Endometrium (tissue), 2 donors: ENCODE measurements at regions not wholly inside any gene's neighbourhood (a gene's known extent, or its start where the extent isn't known, plus 50 kb on each side); places are given as distances from the start of the nearest gene placed in this dataset.

Source experiments
- FAIRE-seq: peaks from 2 replicates; lab custom pipeline; 2012; peaks lifted over from hg19 to GRCh38; lab: Jason Lieb, UNC
- donor health status: control.
- donor health status: control.

- no peak for FAIRE-seq
Measured at GRCh38 chr2:60657673-60658072, 98.4 kb upstream of the PAPOLG start.

DNA sequence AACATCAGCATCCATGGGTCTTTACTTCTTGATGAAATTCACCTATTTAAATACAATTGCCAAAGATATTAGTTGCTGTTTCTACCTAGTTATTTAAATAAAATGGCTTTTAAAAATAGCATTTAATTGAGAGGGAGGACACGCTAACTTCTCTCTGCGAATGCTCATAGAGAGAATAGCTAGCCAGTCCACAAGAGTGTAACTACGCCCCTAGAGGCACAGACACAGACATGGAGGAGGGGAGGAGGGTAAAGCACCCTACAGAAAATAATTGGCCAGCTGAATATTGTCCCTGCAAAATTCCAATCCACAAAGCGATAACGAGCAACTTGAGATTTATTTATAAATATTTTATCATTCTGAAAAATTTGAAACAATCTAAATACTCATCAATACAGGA, 97.0 kb upstream of the PAPOLG start:
- FAIRE-seq: no peak

DNA sequence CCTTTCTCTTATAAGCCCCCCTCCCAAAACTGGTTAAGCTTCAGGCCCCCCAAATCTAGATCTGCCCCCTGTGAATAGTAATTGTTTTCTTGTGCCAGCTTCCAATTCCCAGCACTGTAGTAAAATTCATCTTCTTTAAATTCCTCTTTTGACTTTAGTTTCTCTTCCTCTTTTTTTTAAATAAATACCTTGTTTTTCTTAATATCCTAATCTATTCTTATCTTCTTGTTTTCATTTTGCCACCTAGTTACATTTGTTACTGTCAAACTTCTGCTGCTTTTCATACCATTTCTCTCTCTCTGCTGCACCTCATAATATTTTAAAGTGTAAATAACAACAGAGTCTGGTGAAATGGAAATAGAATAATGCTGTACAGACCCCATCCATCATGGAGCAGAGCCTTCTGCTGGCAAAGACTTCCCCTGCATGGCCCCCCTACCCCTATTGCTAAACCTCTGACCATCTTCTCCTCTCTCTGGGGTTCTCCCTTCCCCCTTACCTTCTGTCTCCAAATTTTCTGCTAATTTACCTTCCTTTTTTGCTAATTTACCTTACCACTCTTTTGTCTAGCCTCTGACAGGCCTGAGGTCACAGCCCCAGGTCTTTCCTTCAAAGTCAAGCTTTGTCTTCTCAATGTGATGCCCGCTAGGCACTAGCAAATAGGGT, 94.9 kb upstream of the PAPOLG start:
- FAIRE-seq: no peak

DNA sequence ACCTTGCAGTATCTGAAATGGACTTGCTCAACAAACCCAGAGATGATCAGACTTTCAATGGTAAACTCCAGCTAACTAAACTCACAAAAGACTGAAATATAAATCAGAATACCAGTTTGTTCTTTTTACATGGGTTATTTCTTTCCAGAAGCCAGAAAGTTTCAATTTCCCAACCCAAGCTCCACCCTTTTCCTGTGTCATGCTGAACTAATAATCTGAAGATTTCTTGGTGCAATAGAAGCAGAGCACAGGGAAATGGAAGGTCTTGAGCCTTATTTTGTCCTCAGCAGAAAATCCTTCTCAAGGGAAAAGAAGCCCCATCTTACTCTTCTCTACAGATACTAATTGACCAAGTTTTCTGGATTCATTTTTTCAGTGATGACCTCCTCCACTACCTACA, 93.3 kb upstream of the PAPOLG start:
- no peak for FAIRE-seq

DNA sequence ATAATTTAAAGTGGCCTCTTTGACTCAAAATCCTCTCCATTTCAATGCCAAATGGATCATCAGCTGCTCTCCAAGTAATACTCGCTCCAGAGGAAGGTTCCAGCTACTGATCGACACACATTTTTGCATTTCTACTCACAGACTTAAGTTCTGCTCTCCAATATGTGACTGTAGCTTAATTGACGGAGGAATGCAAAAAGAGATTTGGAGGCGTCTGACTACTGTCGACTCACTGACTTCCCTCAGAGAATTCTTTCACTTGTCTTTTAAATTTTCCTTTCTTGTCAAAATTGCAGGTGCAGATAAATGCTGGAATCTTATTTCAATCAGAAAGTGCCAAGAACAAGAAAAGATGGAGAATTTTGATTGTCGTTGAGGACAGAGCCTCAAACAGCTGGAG, 84.1 kb upstream of the PAPOLG start:
- no peak for FAIRE-seq

DNA sequence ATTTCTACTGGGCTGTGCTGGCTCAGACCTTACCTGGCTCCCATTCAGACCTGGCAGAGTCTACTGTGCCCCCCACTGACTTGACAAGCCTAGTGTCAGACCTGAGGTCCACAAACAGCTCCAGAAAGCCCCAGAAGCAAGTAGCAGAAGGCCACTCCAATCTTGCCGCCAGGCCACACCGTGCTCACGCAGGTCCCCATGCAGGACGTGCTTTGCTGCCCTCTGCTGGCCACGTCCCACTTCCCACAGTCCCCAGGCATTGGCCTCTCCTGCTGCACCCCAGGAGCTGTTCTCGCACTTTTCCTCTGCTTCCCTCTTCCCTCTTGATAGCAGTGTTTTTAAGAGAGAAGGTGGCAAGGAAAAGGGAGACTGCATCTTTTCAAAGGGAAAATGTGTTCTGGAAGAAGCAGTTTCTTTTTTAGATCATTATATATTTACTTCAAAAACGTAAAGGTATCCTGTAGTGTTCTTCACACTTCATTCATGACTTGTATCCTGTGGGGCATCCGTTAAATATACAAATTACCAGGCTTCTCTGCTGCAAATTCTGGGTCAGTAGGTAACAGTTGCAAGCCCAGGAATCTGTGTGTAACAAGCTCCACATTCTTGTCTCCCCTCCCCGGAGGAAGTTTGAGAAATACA, 81.4 kb upstream of the PAPOLG start:
- FAIRE-seq: no peak

GRCh38 chr2:60675301-60675700, 80.8 kb upstream of the PAPOLG start:
- no peak for FAIRE-seq

- FAIRE-seq: no peak
Measured at GRCh38 chr2:60676706-60677330, 79.2 kb upstream of the PAPOLG start.

DNA sequence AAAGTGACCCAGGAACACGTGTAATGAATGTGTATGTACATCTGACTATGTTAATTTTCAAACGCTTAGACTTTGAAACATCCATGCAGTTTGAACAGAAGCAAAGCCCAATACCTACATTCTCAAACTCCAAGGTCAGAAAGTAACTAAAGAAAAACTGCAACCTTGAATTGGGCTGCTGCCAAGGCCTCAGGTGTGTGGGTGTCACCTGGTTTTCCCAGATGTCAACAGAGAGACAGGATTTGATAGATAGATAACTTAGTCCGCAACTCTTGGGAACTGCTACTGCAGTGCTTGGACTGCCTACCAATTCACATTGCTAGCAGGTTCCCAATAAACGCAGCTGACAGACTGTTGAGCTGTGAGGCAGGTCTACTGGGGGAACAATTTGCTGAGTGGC, 78.7 kb upstream of the PAPOLG start:
- FAIRE-seq: no peak

- FAIRE-seq: no peak
Measured at GRCh38 chr2:60678551-60678950, 77.5 kb upstream of the PAPOLG start.

GRCh38 chr2:60679036-60679780, 76.9 kb upstream of the PAPOLG start:
- no peak for FAIRE-seq

GRCh38 chr2:60693551-60693950, 62.5 kb upstream of the PAPOLG start:
- FAIRE-seq: no peak

DNA sequence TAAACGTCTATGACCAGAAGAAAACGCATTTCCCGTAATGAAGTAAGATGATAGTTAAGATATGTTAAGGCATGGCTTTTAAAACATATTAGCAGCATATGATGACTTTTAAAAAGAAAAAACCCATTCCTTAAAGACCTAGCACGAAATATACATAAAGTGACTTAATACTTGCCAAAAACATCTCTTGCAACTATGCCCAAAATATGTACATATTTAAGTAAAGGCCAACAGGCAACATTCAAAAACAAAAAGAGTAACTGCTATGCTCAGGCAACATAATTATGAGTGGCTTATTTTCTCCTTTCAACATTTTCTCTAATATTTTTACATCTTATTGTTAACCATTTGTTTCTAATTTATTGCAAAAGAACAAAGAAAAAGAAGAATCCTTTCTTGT, 60.3 kb upstream of the PAPOLG start:
- FAIRE-seq: no peak

GRCh38 chr2:60699617-60700016, 56.5 kb upstream of the PAPOLG start:
- no peak for FAIRE-seq

DNA sequence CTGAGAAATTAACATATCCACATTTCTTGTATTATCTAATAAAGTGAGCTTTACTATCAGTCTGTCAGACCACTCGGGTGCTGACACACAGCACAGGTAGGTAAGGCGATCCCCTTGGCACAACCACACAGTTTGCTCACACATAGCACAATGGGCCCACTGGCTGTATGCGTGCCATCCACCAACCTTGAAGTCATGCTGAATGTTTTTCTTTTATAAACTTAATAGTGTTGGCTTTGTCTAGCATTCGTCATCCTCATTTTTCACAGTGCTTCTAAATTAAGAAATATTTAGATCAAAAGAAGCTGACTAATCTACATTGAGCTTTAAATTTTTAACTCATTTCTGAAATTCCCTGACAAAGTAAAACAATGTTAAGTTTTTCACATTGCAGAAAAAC, 50.0 kb upstream of the PAPOLG start:
- no peak for FAIRE-seq
